Bone marrow (tissue), 2 donors: ENCODE measurements at regions not wholly inside any gene's neighbourhood (a gene's known extent, or its start where the extent isn't known, plus 50 kb on each side); places are given as distances from the start of the nearest gene placed in this dataset.
"Not testable (repeated sequence)": the region's sequence is repeated elsewhere in the genome, so short reads cannot be mapped to it uniquely, and the experiment has no call there.

ENCODE experiments used
- DNase-seq, 2 donors: peaks; one replicate each; lab custom pipeline; 2025; lab: John Stamatoyannopoulos, UW

DNA sequence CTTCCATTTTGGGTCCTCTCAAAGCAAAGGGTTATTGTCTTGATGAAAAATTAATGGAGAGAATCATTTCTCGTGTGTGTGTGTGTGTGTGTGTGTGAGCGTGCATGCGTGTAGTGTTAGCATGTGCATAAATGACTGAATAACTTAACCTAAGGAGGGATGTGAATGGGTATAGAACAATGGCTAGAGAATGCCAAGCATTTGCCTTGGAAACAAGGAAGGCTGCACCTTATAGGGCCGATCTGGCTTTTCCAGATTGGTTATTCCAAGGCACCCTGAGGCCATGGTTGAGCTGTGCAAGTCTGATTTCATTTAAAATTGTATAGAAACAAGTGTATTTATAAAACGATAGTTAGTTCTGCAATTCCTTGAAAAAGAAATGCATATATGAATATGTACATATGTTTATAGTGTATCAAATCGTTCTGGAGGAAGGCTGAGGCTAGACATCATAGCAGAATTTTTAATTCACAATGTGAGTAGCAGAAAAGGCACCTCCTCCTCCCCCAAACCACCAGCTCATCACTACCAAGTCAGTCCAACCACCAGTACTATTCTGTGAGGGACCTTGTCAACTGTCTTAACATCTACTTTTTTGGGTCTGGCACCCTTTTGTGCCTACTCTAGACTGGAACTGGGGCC, 322.7 kb upstream of the ISX start:
- DNase-seq = no peak

DNA sequence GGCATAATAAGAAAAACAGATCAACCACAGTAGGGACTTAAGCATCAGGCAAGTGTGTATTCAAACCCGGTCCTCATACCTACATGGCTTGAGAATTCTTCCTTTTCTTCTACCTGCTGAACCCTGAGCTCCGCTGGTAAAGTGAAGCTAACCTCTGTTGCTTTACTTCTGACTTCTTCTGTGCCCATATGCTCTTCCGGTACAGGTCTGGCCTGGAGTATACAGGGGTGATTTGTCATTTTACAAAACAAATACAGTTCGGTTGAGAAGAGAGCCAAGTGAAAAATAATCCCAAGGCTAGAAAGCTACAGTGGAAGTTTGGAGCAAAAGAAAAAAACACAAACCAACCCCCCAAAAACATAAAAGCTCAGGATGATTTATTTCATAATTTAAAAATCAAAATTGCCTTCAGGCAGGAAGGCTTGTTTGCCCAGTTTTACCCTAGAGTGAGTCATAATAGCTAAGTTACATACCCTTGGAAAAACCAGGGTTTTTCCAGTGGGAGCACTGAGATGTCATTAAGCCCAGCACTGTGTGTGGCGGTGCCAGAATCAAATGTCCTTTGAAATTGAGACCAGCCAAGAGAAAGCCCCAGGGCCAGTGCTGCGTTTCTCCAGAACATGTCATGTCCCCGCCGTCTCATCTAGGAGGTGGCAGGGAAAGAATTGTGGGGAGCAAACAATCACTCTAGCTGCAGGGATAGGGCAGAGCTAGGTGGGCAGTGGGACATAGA, 305.5 kb upstream of the ISX start:
- DNase-seq = no peak

- no peak for DNase-seq
Observed at GRCh38 chr22:34761111-34761510, 304.8 kb upstream of the ISX start.

DNA sequence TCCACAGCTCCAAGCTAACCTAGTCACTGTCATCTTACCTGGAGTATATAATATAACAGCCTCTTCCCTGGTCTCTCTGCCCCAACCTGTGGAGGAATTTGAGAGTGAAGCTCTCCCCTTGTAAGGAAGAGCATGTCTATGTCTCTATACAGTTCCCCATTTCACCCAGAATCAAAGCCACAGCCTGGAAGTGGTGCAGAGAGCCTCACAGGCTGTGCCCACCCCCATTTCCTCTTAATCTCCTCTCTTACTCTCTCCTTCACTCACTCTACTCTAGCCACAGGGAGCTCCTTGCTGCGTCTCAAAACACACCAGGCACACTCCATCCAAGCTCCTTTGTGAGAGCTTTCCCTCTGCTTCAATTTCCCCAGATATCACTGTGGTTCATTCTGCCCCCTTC, 302.5 kb upstream of the ISX start:
- no peak for DNase-seq

GRCh38 chr22:34765115-34765514, 300.8 kb upstream of the ISX start:
- no peak for DNase-seq

DNA sequence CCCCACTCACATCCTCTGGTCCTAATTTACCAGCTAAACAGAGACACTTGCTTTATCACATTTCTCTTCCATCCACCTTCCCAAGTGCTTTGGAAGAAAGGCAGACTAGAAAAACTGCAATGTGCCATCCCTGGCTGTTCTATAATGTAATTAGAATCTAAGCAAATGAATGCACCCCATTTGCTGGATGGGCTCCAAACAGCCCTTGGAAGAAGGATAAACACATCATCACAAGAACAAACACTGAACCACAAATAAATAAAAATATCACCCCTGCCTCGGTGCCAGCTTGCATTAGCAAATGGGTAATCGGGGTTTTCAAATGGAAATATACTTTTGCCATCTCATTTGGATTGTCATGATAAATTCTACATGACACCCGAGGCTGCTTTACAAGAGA, 296.6 kb upstream of the ISX start:
- no peak for DNase-seq

DNA sequence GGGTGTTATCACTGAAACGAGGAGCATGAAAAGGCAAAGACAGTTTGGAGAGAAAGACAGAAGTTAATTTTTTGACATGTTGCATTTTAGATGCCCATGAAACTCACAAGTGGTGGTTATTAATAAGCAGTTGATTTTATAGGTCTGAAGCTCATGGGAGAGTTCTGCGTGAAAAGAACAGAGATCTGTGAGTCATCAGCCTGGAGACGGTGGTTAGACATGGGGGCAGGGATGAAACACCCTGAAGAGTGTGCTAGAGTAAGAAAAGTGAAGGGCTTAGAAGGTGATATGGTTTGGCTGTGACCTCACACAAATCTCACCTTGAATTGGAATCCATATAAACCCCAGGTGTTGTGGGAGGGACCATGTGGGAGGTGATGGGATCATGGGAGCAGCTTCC, 289.1 kb upstream of the ISX start:
- no peak for DNase-seq

DNA sequence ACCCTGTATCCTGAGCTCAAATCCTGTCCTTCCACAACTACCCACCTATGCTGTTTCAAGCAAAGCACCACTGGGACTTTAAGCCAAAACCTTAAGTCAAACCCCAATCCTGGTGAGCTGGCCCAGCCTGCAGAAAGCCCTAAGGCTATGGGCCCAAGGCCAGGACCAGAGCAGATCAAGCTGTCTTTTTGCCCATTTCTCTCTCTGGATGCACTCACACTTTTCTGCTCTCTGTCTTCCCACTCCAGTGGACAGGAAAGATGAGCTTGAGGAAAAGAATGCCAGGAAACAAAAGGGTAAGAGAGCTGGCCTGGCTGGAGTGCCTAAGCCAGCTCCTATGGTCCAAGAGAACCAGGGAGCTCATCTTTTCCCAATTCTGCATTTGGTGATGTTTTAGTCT, 284.3 kb upstream of the ISX start:
- no peak for DNase-seq

DNA sequence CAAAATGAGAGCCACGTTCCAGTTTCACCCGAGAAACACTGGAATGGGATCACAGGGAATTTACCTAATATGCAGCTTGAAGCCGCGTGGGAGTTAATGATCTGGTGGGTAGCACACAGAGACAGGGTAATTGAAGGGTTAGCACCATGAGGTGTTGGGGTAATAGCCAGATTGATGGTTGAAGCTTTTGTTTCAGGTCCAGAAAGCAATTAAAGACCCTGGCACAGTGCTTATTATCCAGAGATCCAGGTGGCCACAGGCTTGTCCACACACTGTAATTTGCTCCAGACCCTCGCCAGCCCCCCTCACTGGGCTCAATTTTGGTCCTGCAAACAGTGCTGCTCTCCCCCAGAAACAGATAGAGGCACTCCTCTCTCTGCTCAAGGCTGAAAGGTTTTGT, 282.5 kb upstream of the ISX start:
- no peak for DNase-seq

- DNase-seq = no peak
Observed at GRCh38 chr22:34784056-34784455, 281.9 kb upstream of the ISX start.

DNA sequence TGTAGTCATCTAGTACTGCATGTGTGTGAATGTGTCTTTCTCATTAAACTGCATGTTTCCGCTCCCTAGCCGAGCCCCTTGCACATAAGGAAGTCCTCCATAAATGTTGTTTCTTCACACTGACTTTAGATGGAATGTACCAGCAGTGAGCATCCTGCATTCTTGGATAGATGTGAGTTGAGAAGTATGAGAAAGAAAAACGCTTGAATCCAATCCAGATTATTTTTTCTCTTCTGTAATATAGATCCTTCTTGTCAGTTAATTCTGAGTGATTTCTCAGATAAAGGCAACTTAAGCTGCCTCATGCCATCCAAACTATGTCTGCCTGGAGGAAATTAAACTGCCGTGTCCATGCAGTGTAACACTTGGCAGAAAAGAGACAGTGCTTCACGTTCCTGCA, 268.1 kb upstream of the ISX start:
- no peak for DNase-seq

DNA sequence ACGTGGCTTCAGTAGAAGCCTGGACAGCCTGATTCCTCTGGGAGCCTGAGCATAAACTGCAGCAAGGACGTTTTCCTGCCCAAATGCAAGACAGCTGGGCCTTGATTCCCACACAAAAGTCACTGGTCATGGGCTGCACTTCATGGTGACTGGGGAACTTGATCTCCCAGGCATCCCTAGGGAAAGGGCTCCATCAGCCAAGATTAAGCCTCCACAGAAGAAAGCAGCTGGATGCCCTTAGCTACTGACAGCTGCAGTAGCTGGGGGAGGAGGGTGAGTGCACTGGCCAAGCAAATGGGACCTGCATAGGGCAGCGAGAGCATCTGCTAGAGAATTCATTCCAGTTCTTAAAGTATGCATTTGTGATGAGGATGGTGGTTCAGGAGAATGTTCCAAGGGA, 267.4 kb upstream of the ISX start:
- DNase-seq = no peak

DNA sequence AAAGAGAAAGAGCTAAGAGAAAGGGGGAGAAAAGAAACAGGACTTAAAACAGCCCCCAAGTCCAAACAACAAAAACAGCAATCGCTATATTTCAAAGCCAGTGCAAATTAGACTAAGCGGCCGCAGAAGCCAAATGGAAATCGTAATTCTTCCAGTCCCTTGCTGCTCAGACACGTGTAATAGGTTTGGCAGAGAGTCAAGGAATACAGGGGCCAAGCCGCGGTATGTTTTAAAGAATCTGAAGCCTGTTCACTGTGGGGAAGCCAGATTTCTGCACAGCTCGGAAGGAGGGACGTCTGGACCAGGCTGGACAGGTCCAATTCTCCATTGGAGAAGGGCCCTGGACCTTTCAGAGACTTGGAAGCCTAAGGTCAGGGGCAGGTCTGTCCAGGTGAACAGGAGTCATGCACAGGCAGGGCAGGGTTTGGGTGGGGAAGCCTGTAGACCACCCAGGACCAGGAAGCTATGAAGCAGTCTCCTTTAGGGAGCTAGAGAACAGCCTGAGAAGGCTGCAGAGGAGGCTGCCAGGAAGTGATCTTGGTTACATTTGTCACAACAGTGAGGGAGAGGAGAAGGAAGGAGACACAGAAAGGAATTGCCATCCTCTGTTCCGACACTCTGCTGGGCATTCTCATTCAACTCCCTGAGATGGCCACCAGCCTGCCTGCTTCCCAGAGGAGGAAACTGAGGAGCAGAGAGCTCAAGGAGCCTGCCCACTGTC, 265.5 kb upstream of the ISX start:
- DNase-seq = no peak

DNA sequence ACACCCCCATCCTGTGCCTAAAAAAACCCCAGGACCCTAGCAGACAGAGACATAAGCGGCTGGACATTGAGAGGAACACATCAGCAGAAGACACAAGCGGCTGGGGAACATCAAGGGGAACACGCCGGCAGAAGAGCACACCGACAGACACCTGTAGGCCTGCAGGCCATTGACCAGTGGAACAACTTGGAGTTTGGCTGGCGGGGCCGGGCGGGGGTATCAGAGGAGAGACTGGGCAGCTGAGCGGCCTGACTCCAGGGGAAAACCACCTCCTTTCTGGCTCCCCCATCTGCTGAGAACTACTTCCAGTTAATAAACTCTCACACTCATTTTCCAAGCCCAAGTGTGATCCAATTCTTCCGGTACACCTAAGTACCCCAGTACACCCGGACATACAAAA, 264.7 kb upstream of the ISX start:
- DNase-seq = no peak

DNA sequence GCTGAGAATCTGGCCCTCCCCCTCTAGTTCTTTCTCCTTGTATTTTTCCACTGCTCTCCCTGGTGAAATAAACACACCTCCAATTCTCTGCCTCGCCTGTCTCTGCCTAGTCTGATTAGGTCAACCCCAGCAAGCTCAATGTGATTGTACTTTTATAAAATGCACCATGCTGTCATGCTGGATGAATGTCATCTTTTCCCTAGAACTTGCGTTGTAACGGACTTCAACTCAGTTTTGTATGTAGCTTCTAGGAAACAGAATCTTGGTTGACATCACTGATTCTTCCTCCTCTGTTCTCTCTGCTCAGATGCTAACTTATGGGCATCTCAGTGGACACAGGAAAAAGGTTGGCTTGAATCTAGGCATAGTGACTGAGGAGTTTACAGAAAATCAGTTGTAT, 261.9 kb upstream of the ISX start:
- no peak for DNase-seq

DNA sequence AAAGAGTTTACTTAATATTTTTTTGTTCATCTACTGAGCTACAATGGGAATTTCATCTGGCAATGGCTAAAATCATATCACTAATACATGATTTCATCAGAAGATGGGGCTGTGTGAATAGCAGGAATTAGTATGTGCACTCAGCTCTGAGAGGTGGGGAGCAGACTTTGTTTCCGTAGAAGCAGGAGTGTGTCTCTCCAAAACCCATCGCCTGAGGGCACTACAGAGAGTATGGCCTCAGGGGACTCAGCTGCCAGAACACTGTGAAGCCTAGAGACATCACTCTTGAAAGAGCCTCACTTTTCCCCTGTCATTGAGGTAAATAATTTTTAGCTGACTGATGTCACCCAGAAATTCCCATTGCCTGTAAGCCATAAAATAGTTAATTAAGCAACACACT, 261.4 kb upstream of the ISX start:
- DNase-seq = no peak

DNA sequence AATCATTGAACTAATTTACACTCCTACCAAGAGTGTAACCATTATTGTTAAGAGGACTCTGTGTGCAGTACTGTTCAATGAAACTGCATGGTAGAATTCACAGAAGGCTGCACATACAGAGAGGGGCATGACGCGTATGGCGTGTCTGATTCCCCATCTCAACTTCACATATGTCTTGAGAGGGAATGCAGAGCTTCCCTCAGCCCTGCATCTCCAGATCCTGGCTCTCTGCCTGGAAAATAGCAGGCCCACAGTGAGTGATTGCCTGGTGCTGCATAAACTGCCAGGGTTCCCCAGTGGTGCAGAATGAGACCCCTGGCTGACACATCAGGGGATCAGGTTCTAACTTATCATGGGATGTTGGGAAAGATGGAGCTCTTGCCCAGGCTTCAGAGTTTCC, 260.2 kb upstream of the ISX start:
- DNase-seq = no peak

GRCh38 chr22:34808618-34809017, 257.3 kb upstream of the ISX start:
- DNase-seq = no peak

DNA sequence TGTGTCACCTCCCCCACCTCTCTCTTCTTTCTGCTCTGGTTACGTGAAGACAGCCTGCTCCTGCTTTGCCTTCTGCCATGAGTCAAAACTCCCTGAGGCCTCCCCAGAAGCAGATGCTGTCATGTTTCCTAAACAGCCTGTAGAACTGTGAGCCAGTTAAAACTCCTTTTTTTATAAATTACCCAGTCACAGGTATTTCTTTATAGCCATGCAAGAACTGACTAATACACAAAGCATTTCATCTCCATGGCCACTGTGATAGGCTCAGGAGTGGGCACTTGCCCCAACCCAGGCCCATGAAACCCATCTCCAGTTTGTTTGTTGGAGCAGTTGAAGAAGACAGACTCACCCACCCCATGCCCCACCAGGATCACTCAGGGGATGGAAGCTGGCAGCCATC, 253.3 kb upstream of the ISX start:
- no peak for DNase-seq

GRCh38 chr22:34814260-34815025, 251.5 kb upstream of the ISX start:
- no peak for DNase-seq

DNA sequence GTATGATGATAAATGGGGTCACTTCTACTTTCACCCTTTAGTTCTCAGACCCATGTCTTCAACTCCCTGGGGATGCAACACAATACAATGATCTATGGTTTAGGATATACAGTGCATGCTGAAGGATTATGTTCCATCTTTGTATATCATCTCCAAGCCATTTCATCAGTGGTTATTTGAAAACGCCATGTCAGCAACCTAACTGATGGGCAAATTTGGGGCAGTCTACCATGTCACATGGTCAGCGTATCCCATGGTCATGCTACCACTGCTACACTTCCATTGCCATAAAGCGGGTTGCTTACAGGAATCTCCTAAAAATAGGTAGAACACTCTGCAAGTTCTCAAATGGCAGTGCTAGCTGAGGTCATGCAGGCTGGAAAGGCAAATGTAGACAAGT, 236.5 kb upstream of the ISX start:
- DNase-seq = no peak

DNA sequence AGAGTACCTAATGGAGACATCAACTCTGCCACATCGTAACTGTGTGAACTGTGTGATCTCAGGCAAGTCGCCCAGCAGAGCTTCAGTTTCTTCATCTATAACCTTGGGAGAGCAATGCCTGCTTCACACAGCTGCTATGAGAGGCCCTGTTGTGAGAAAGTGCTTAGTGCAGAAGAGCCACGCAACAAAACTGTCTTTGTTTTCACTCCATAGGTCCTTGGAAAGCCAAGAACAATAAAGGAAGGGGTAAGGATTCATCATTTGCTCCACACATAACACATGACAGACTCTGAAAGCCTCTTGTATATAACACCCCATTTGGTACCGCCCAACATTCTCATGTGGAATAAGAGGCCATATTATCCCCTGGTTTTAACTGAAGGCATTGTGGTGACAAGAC, 231.9 kb upstream of the ISX start:
- DNase-seq = no peak

DNA sequence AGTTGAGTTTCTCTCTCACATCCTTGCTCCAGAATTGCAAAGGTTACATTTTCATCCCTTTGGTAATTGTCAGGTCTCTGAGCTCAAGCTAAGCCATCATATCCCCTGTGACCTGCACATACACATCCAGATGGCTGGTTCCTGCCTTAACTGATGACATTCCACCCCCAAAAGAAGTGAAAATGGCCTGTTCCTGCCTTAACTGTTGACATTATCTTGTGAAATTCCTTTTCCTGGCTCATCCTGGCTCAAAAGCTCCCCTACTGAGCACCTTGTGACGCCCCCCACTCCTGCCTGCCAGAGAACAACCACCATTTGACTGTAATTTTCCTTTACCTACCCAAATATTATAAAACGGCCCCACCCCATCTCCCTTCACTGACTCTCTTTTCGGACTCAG, 231.4 kb upstream of the ISX start:
- not testable (repeated sequence) for DNase-seq
